ENCODE measurements at regions not wholly inside any gene's neighbourhood (a gene's known extent, or its start where the extent isn't known, plus 50 kb on each side); places are given as distances from the start of the nearest gene placed in this dataset.

GRCh38 chrX:26613956-26614355, 398.0 kb downstream of the MAGEB5 start:
- H3K36me3 ChIP-seq (ENCODE audit: control insufficient read depth, insufficient read depth, low read length) = no peaks in the 10 kb centered on the region
- no peak overlapping the region for H3K4me3 ChIP-seq (ENCODE audit: low read depth, low read length)
- ChIA-PET CTCF (no interaction called here), POLR2A (interaction anchor here (0.6 kb wide), 1 partner anchor 8 kb away, joined by 3 read pairs; no protein-coding TSS in a partner anchor)
- no peak for DNase-seq (ENCODE audit: low read depth)
- no peak for TF ChIP-seq CTCF (IDR thresholded peaks at IDR 0.05; ENCODE audit: insufficient read depth, low read depth, low read length)
- H3K27me3 ChIP-seq (ENCODE audit: control insufficient read depth, insufficient read depth, low read length) = no peaks in the 10 kb centered on the region

- H3K36me3 ChIP-seq (ENCODE audit: control insufficient read depth, insufficient read depth, low read length) = no peaks in the 10 kb centered on the region
- TF ChIP-seq CTCF (IDR thresholded peaks at IDR 0.05; ENCODE audit: insufficient read depth, low read depth, low read length) = no peak
- H3K4me3 ChIP-seq (ENCODE audit: low read depth, low read length) = no peak overlapping the region
- POLR2A ChIA-PET = no interaction called here
- CTCF ChIA-PET = no interaction called here
- DNase-seq (ENCODE audit: low read depth) = no peak
- no peaks in the 10 kb centered on the region for H3K27me3 ChIP-seq (ENCODE audit: control insufficient read depth, insufficient read depth, low read length)
These were observed 391.0 kb downstream of the MAGEB5 start for GRCh38 chrX:26606971-26607370.

GRCh38 chrX:26597981-26598380, 382.0 kb downstream of the MAGEB5 start:
- no peak for TF ChIP-seq CTCF (IDR thresholded peaks at IDR 0.05; ENCODE audit: insufficient read depth, low read depth, low read length)
- H3K27me3 ChIP-seq (ENCODE audit: control insufficient read depth, insufficient read depth, low read length) = no peaks in the 10 kb centered on the region
- no peak for DNase-seq (ENCODE audit: low read depth)
- H3K36me3 ChIP-seq (ENCODE audit: control insufficient read depth, insufficient read depth, low read length) = no peaks in the 10 kb centered on the region
- POLR2A ChIA-PET = no interaction called here
- H3K4me3 ChIP-seq (ENCODE audit: low read depth, low read length) = no peak overlapping the region
- CTCF ChIA-PET = no interaction called here

GRCh38 chrX:26590849-26591248, 374.9 kb downstream of the MAGEB5 start:
- no peak for DNase-seq (ENCODE audit: low read depth)
- ChIA-PET CTCF (no interaction called here), POLR2A (no interaction called here)
- H3K36me3 ChIP-seq (ENCODE audit: control insufficient read depth, insufficient read depth, low read length) = no peaks in the 10 kb centered on the region
- no peaks in the 10 kb centered on the region for H3K27me3 ChIP-seq (ENCODE audit: control insufficient read depth, insufficient read depth, low read length)
- H3K4me3 ChIP-seq (ENCODE audit: low read depth, low read length) = no peak overlapping the region
- no peak for TF ChIP-seq CTCF (IDR thresholded peaks at IDR 0.05; ENCODE audit: insufficient read depth, low read depth, low read length)

GRCh38 chrX:26586570-26586969, 370.6 kb downstream of the MAGEB5 start:
- H3K27me3 ChIP-seq (ENCODE audit: control insufficient read depth, insufficient read depth, low read length) = no peaks in the 10 kb centered on the region
- H3K4me3 ChIP-seq (ENCODE audit: low read depth, low read length) = no peak overlapping the region
- no peaks in the 10 kb centered on the region for H3K36me3 ChIP-seq (ENCODE audit: control insufficient read depth, insufficient read depth, low read length)
- TF ChIP-seq CTCF (IDR thresholded peaks at IDR 0.05; ENCODE audit: insufficient read depth, low read depth, low read length) = no peak
- POLR2A ChIA-PET = no interaction called here
- CTCF ChIA-PET = no interaction called here
- DNase-seq (ENCODE audit: low read depth) = no peak

All from BJ (cell line).